IMR-90 (cell line): ENCODE measurements at regions not wholly inside any gene's neighbourhood (a gene's known extent, or its start where the extent isn't known, plus 50 kb on each side); places are given as distances from the start of the nearest gene placed in this dataset.

Experiments
- ATAC-seq: fragments of 200-7000 bp; cut with Tn5 transposase; 2 replicates; pipeline ENCODE4 v1.9.1; 2020; ENCODE audit warnings: low read depth, mild to moderate bottlenecking, moderate library complexity
- BruUV-seq: library from RNA; stranded (reverse); fragments of 400-500 nt; replicated peaks from 2 replicates; lab custom pipeline; 2021; lab: Mats Ljungman, UMichigan
- CTCF ChIA-PET: fragments of 300-600 bp; formaldehyde crosslinking; extraction: SDS; loops from one replicate; lab custom pipeline; 2021; ENCODE audit warnings: antibody characterized with exemption; lab: Yijun Ruan, JAX
- POLR2A ChIA-PET: fragments of 300-600 bp; sonication (Branson Sonifier 250); formaldehyde crosslinking; loops from one replicate; lab custom pipeline; 2022; ENCODE audit warnings: antibody characterized with exemption; ENCODE audit not compliant: unreplicated experiment; lab: Charles Lee
- DNase-seq: peaks from one replicate; pipeline ENCODE4 v3.0.0; 2013
- H2AFZ ChIP-seq: replicated peaks from 2 replicates; pipeline ENCODE3; 2013; ENCODE audit warnings: low read length, mild to moderate bottlenecking; ENCODE audit not compliant: poor library complexity
- H2AK5ac ChIP-seq: 2 replicates; pipeline ENCODE4 v1.6.1; 2013; ENCODE audit warnings: low read depth, low read length, inconsistent platforms
- H2AK9ac ChIP-seq: replicated peaks from 2 replicates; pipeline ENCODE3; 2013; ENCODE audit warnings: mild to moderate bottlenecking, low read depth, low read length, moderate library complexity; ENCODE audit not compliant: poor library complexity
- H2BK120ac ChIP-seq: 2 replicates; pipeline ENCODE4 v1.6.1; 2013; ENCODE audit warnings: low read depth, low read length, inconsistent platforms
- H2BK15ac ChIP-seq: 3 replicates; pipeline ENCODE4 v1.6.1; 2013; ENCODE audit warnings: low read depth, low read length, inconsistent platforms
- H2BK20ac ChIP-seq: 2 replicates; pipeline ENCODE4 v1.6.1; 2013; ENCODE audit warnings: low read depth, mild to moderate bottlenecking, inconsistent platforms, low read length, moderate library complexity
- H2BK5ac ChIP-seq: 2 replicates; pipeline ENCODE4 v1.6.1; 2013; ENCODE audit warnings: mild to moderate bottlenecking, low read depth, low read length, inconsistent platforms; ENCODE audit not compliant: poor library complexity, severe bottlenecking
- H3K14ac ChIP-seq: replicated peaks from 2 replicates; pipeline ENCODE4 v1.6.1; 2013; ENCODE audit warnings: low read depth, low read length, inconsistent platforms
- H3K18ac ChIP-seq: 2 replicates; pipeline ENCODE4 v1.6.1; 2013; ENCODE audit warnings: low read depth, low read length, control low read depth
- H3K23ac ChIP-seq: 2 replicates; pipeline ENCODE4 v1.6.1; 2013; ENCODE audit warnings: low read depth, low read length, inconsistent platforms
- H3K27ac ChIP-seq: 2 replicates; pipeline ENCODE4 v1.5.1; 2013; ENCODE audit warnings: mild to moderate bottlenecking, control low read depth, low read length; ENCODE audit not compliant: insufficient read depth
- H3K27me3 ChIP-seq: 2 replicates; pipeline ENCODE4 v1.6.1; 2013; ENCODE audit warnings: low read length; ENCODE audit not compliant: control insufficient read depth, insufficient read depth
- H3K36me3 ChIP-seq: 2 replicates; pipeline ENCODE4 v1.6.1; 2013; ENCODE audit warnings: low read length, mixed read lengths; ENCODE audit not compliant: control insufficient read depth, insufficient read depth
- H3K4ac ChIP-seq: 2 replicates; pipeline ENCODE4 v1.6.1; 2013; ENCODE audit warnings: low read depth, low read length, inconsistent platforms
- H3K4me1 ChIP-seq: 2 replicates; pipeline ENCODE4 v1.6.1; 2013; ENCODE audit warnings: low read length, mixed read lengths; ENCODE audit not compliant: control insufficient read depth, insufficient read depth
- H3K4me2 ChIP-seq: 2 replicates; pipeline ENCODE4 v1.6.1; 2013; ENCODE audit warnings: low read depth, mild to moderate bottlenecking, control low read depth, low read length, moderate library complexity
- H3K4me3 ChIP-seq: 2 replicates; pipeline ENCODE4 v1.5.1; 2013; ENCODE audit warnings: low read depth, mild to moderate bottlenecking, control low read depth, low read length, moderate library complexity; ENCODE audit not compliant: insufficient read depth
- H3K56ac ChIP-seq: 2 replicates; pipeline ENCODE4 v1.6.1; 2013; ENCODE audit warnings: low read length, inconsistent platforms; ENCODE audit not compliant: insufficient read depth; ENCODE audit errors: extremely low read depth
- H3K79me1 ChIP-seq, 2 experiments: 2 replicates each; pipeline ENCODE4 v1.6.1; 2013; ENCODE audit warnings: low read length in 2 of 2, inconsistent platforms in 1 of 2, low read depth in 1 of 2
- H3K9ac ChIP-seq: 2 replicates; pipeline ENCODE4 v1.6.1; 2013; ENCODE audit warnings: low read depth, low read length, control low read depth
- H3K9me1 ChIP-seq: 2 replicates; pipeline ENCODE4 v1.6.1; 2013; ENCODE audit warnings: low read length, inconsistent platforms; ENCODE audit not compliant: insufficient read depth
- H3K9me3 ChIP-seq: 2 replicates; pipeline ENCODE4 v1.6.1; 2013; ENCODE audit warnings: low read length; ENCODE audit not compliant: control insufficient read depth, insufficient read depth
- H4K20me1 ChIP-seq: 2 replicates; pipeline ENCODE4 v1.6.1; 2013; ENCODE audit warnings: low read length, inconsistent platforms; ENCODE audit not compliant: insufficient read depth
- H4K5ac ChIP-seq: 2 replicates; pipeline ENCODE4 v1.6.1; 2013; ENCODE audit warnings: mild to moderate bottlenecking, low read depth, low read length, control low read depth
- H4K8ac ChIP-seq, 2 experiments: 2 replicates each; pipeline ENCODE4 v1.6.1; 2013; ENCODE audit warnings: low read depth in 2 of 2, low read length in 2 of 2, control low read depth in 1 of 2, inconsistent platforms in 1 of 2
- H4K91ac ChIP-seq: 2 replicates; pipeline ENCODE4 v1.6.1; 2013; ENCODE audit warnings: low read depth, low read length, inconsistent platforms; ENCODE audit not compliant: insufficient read depth
- BHLHE40 ChIP-seq: fragments of 150-350 bp; IDR thresholded peaks from 2 replicates; pipeline ENCODE4 v1.6.1; 2016; ENCODE audit warnings: mild to moderate bottlenecking, low read depth, low read length
- CTCF ChIP-seq: conservative IDR thresholded peaks from 2 replicates; pipeline ENCODE4 v1.5.1; 2012; ENCODE audit warnings: mild to moderate bottlenecking, low read depth, low read length, improper control_type of control experiment
- FOS ChIP-seq: fragments of 150-350 bp; IDR thresholded peaks from 2 replicates; pipeline ENCODE4 v1.6.1; 2016; ENCODE audit warnings: low read depth, low read length
- POLR2A ChIP-seq: IDR thresholded peaks from 2 replicates; pipeline ENCODE4 v1.6.1; 2012; ENCODE audit warnings: mild to moderate bottlenecking, low read depth, low read length
- RAD21 ChIP-seq: IDR thresholded peaks from 2 replicates; pipeline ENCODE4 v1.6.1; 2012; ENCODE audit warnings: low read length, improper control_type of control experiment
- SMC3 ChIP-seq: fragments of 150-350 bp; IDR thresholded peaks from 2 replicates; pipeline ENCODE4 v1.6.1; 2016; ENCODE audit warnings: low read depth, mild to moderate bottlenecking, antibody characterized with exemption, low read length, moderate library complexity
- WGBS, 2 experiments: methylation state at CpG; one replicate each; pipeline versions ENCODE4 v1.1.5 to v1.1.7; 2013; ENCODE audit warnings: missing lambda C conversion rate in 2 of 2; ENCODE audit not compliant: insufficient read length in 1 of 2; ENCODE audit errors: extremely low coverage in 2 of 2; 5-methylcytosine and 5-hydroxymethylcytosine counted together
- dilution Hi-C: fragments of 300-500 bp; cut with HindIII; formaldehyde crosslinking; loops from one replicate; pipeline ENCODE4 v1.14.3; 2018; ENCODE audit warnings: low sequenced_read_pairs; ENCODE audit not compliant: unreplicated experiment
- in situ Hi-C: fragments of 300-500 bp; cut with MboI; formaldehyde crosslinking; loops from 3 replicates; pipeline ENCODE4 v1.14.3; 2019; ENCODE audit warnings: low sequenced_read_pairs, inconsistent platforms, mixed read lengths
- intact Hi-C: fragments of 100-400 bp; cut with micrococcal nuclease; formaldehyde crosslinking; loops from 2 replicates; pipeline ENCODE4 v1.10.0; 2022

- BruUV-seq = no TSS peak
- CTCF ChIA-PET = no interaction called here
- DNase-seq = peak; percentile 20
Measured at GRCh38 chr1:187476671-187477070, 647.9 kb downstream of the PLA2G4A start.

More at GRCh38 chr1:187476671-187477070, 647.9 kb downstream of the PLA2G4A start:
- no CpG with 5 or more reads among the region's 3 CpGs for WGBS, 2 experiments
- H2AK5ac ChIP-seq = no peak overlapping the region
- in situ Hi-C loops (no loop called here), dilution Hi-C loops (no loop called here), intact Hi-C loops (loop anchor here (5.0 to 10.0 kb wide), 3 partner anchors 209 to 651 kb away; no protein-coding TSS in a partner anchor)
- H2AFZ ChIP-seq = no peak overlapping the region
- no peak overlapping the region for H3K4ac ChIP-seq
- TF ChIP-seq CTCF (peak; percentile 49), BHLHE40 (no peak), POLR2A (no peak), SMC3 (peak; percentile 33; the same call in 1 of the 2 replicates), FOS (no peak), RAD21 (peak; percentile 43)
- H3K23ac ChIP-seq = no peak overlapping the region
- H3K36me3 ChIP-seq = no peaks in the 10 kb centered on the region
- no peak overlapping the region for H3K18ac ChIP-seq
- no peak overlapping the region for H2BK5ac ChIP-seq
- H2BK20ac ChIP-seq = no peak overlapping the region
- no peaks in the 10 kb centered on the region for H4K20me1 ChIP-seq
- peaks cover 2% of the 10 kb centered on the region; the same call in 1 of the 2 replicates for H3K4me1 ChIP-seq
- no peaks in the 10 kb centered on the region for H3K9me1 ChIP-seq
- POLR2A ChIA-PET = no interaction called here
- H3K4me3 ChIP-seq = no peak overlapping the region
- no peak overlapping the region for H2BK15ac ChIP-seq
- H2BK120ac ChIP-seq = no peak overlapping the region
- ATAC-seq = 0 out of 2 replicates have a peak, but pooled peaks have one; percentile 53
- H2AK9ac ChIP-seq = no peak overlapping the region
- no peaks in the 10 kb centered on the region for H3K27me3 ChIP-seq
- H4K8ac ChIP-seq = no peak overlapping the region
- no peak overlapping the region for H3K4me2 ChIP-seq
- no peak overlapping the region for H4K91ac ChIP-seq
- no peak overlapping the region for H3K56ac ChIP-seq
- no peak overlapping the region for H3K27ac ChIP-seq
- no peak overlapping the region for H4K5ac ChIP-seq
- H3K14ac ChIP-seq = no peak overlapping the region
- no peak overlapping the region for H3K9ac ChIP-seq
- H3K9me3 ChIP-seq = no peaks in the 10 kb centered on the region
- H3K79me1 ChIP-seq = no peaks in the 10 kb centered on the region
